T-helper 1 cell treated with Interleukin-12 subunit alpha and Interleukin-12 subunit beta and Interleukin-4 antibody, amounts not matched to agents 30 μg/mL and 1 μg/mL, for 36 hours (primary cell): ENCODE measurements at regions not wholly inside any gene's neighbourhood (a gene's known extent, or its start where the extent isn't known, plus 50 kb on each side); places are given as distances from the start of the nearest gene placed in this dataset.

Experiments used
- H3K27ac Mint-ChIP-seq: one replicate; pipeline ENCODE4 v1.8.0; 2021; ENCODE audit warnings: mild to moderate bottlenecking, mixed read lengths
- H3K27me3 Mint-ChIP-seq: one replicate; pipeline ENCODE4 v1.8.0; 2021; ENCODE audit warnings: low read depth, mixed read lengths
- H3K36me3 Mint-ChIP-seq: one replicate; pipeline ENCODE4 v1.8.0; 2021; ENCODE audit warnings: low read depth, mixed read lengths
- H3K4me1 Mint-ChIP-seq: one replicate; pipeline ENCODE4 v1.8.0; 2021; ENCODE audit warnings: low read depth, mixed read lengths
- H3K4me3 Mint-ChIP-seq: one replicate; pipeline ENCODE4 v1.8.0; 2021; ENCODE audit warnings: mild to moderate bottlenecking, moderate library complexity, mixed read lengths
- H3K9me3 Mint-ChIP-seq: one replicate; pipeline ENCODE4 v1.8.0; 2021; ENCODE audit warnings: mixed read lengths

- Mint-ChIP-seq H3K4me1 (no peaks in the 10 kb centered on the region), H3K27ac (no peak overlapping the region), H3K36me3 (no peaks in the 10 kb centered on the region), H3K9me3 (no peaks in the 10 kb centered on the region), H3K4me3 (no peak overlapping the region), H3K27me3 (peaks cover 4% of the 10 kb centered on the region)
Measured at GRCh38 chr3:43783987-43784639, 93.4 kb downstream of the ABHD5 start.

- Mint-ChIP-seq H3K4me1 (no peaks in the 10 kb centered on the region), H3K4me3 (no peak overlapping the region), H3K9me3 (no peaks in the 10 kb centered on the region), H3K36me3 (no peaks in the 10 kb centered on the region), H3K27me3 (peaks cover 4% of the 10 kb centered on the region), H3K27ac (no peak overlapping the region)
Measured at GRCh38 chr3:43784640-43785011, 93.9 kb downstream of the ABHD5 start.

GRCh38 chr3:43785551-43785950 is 94.8 kb downstream of the ABHD5 start:
- Mint-ChIP-seq H3K4me3 (no peak overlapping the region), H3K4me1 (no peaks in the 10 kb centered on the region), H3K27me3 (peaks cover 4% of the 10 kb centered on the region), H3K36me3 (no peaks in the 10 kb centered on the region), H3K27ac (no peak overlapping the region), H3K9me3 (no peaks in the 10 kb centered on the region)

- Mint-ChIP-seq H3K4me3 (no peak overlapping the region), H3K4me1 (no peaks in the 10 kb centered on the region)
Measured at GRCh38 chr3:43786102-43786501, 95.4 kb downstream of the ABHD5 start.

DNA sequence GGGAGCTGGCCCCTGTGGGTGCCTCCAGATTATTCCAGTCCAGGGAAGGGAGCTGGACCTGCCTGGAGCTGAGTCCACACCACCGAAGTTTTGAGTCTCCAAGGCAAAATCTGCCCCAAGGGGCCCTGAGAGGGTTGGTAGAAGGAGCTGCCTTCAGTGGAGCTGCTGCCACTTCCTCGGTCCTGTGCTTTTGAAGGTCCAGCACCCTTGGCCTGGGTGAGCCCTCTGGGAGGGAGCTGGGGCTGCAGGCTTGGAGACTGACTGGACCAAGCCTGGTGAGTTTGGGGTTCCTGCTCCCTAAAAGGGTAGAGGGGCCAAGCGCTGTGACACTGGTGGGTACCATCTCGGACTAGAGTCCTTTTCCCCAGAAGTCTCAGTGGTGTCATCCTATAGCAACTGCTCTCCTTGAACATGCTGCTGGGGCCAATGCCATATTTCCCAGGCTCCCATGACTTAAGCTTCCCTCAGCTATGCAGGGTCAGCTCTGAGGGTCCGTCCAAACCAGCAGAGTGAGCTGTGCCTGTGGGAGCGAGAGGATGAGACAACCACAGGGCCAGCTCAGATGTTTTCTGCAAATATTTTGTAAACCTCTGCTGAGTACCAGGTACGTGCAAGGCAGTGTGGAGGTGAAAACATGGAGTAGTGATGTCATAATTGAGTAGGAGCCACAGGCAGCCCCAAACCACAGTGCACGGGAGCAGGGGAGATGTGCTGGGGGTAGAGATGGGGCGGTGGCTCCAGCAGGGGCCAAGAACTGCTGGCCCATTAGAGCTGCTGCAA is 96.0 kb downstream of the ABHD5 start:
- no peaks in the 10 kb centered on the region for H3K9me3 Mint-ChIP-seq
- H3K36me3 Mint-ChIP-seq, result no peaks in the 10 kb centered on the region
- H3K4me1 Mint-ChIP-seq, result no peaks in the 10 kb centered on the region
- peaks cover 10% of the 10 kb centered on the region for H3K27me3 Mint-ChIP-seq
- no peak overlapping the region for H3K27ac Mint-ChIP-seq
- H3K4me3 Mint-ChIP-seq, result no peak overlapping the region

More at GRCh38 chr3:43786102-43786501, 95.4 kb downstream of the ABHD5 start:
- Mint-ChIP-seq H3K36me3 (no peaks in the 10 kb centered on the region), H3K9me3 (no peaks in the 10 kb centered on the region), H3K27ac (no peak overlapping the region), H3K27me3 (peaks cover 7% of the 10 kb centered on the region)

DNA sequence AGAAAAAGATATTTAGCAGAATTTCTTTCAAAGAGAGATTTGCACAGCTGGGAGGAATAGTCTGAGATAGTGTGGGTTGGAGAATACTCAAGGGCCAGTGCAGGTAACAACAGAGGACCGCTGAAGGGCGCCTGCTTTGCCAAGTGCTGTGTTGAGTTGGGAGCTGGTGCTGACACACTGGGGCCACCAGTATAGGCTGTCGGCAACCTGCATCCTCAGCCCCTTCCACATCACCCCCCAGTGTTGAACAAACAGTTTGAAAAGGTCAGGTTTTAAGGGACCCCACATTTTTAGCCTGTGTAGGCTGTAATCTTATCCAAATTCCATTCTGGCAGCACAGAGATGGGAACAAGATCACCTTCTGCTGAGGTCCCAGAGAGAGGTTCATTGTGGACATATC is 96.6 kb downstream of the ABHD5 start:
- H3K36me3 Mint-ChIP-seq, result no peaks in the 10 kb centered on the region
- H3K4me1 Mint-ChIP-seq, result no peaks in the 10 kb centered on the region
- H3K27me3 Mint-ChIP-seq, result peaks cover 10% of the 10 kb centered on the region
- no peak overlapping the region for H3K27ac Mint-ChIP-seq
- H3K9me3 Mint-ChIP-seq, result no peaks in the 10 kb centered on the region
- H3K4me3 Mint-ChIP-seq, result no peak overlapping the region

DNA sequence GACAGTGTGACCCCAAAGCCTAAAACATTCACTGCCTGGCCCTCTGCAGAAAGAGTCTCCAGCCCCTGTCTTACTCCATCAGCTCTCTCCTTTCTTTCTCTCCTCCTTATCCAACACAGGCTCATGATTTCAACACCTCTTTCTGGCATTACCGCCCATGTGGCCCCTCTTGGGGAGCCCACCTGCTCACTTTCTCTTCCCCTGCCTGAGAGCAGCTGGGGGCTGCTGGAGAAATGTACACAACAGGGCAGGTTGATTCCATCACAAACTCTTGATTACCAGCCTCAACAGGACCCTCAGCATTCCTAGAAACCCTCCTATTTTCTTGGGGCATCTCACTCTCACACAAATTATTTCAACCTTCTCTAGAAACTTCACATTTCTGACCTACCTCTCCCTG is 98.3 kb downstream of the ABHD5 start:
- Mint-ChIP-seq H3K36me3 (no peaks in the 10 kb centered on the region), H3K4me3 (no peak overlapping the region), H3K9me3 (no peaks in the 10 kb centered on the region), H3K27ac (no peak overlapping the region), H3K4me1 (no peaks in the 10 kb centered on the region), H3K27me3 (peaks cover 10% of the 10 kb centered on the region)

DNA sequence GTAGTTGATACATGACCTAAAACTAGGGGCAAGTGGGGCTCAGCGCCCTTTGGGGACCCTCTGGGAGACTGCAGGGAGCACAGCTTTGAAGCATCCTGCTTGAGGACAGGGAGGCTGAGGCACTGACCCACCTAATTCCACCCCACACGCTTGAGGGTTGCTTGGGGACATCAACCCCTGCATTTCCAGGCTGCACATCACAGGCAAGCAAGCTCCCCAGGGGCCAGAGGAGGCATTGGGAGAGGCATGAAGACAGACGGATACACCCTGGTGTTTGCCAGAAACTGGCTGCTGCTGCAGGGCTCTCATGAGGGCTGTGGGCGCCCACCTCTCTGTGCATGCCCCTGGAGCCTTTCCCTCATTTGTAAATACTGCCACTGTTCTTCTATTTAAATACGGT is 99.3 kb downstream of the ABHD5 start:
- H3K4me1 Mint-ChIP-seq, result no peaks in the 10 kb centered on the region
- H3K36me3 Mint-ChIP-seq, result no peaks in the 10 kb centered on the region
- H3K27me3 Mint-ChIP-seq, result peaks cover 10% of the 10 kb centered on the region
- H3K9me3 Mint-ChIP-seq, result no peaks in the 10 kb centered on the region
- no peak overlapping the region for H3K27ac Mint-ChIP-seq
- H3K4me3 Mint-ChIP-seq, result no peak overlapping the region

GRCh38 chr3:43790476-43790875 is 99.7 kb downstream of the ABHD5 start:
- no peak overlapping the region for H3K27ac Mint-ChIP-seq
- H3K9me3 Mint-ChIP-seq, result no peaks in the 10 kb centered on the region
- peaks cover 10% of the 10 kb centered on the region for H3K27me3 Mint-ChIP-seq
- H3K4me3 Mint-ChIP-seq, result no peak overlapping the region
- H3K4me1 Mint-ChIP-seq, result no peaks in the 10 kb centered on the region
- H3K36me3 Mint-ChIP-seq, result no peaks in the 10 kb centered on the region

GRCh38 chr3:43791246-43791645 is 100.5 kb downstream of the ABHD5 start:
- Mint-ChIP-seq H3K27me3 (peaks cover 10% of the 10 kb centered on the region), H3K4me1 (no peaks in the 10 kb centered on the region), H3K9me3 (no peaks in the 10 kb centered on the region), H3K4me3 (no peak overlapping the region), H3K36me3 (no peaks in the 10 kb centered on the region), H3K27ac (no peak overlapping the region)

- no peak overlapping the region for H3K4me3 Mint-ChIP-seq
- H3K9me3 Mint-ChIP-seq, result no peaks in the 10 kb centered on the region
- H3K36me3 Mint-ChIP-seq, result no peaks in the 10 kb centered on the region
- H3K27ac Mint-ChIP-seq, result no peak overlapping the region
- no peaks in the 10 kb centered on the region for H3K4me1 Mint-ChIP-seq
- peaks cover 6% of the 10 kb centered on the region for H3K27me3 Mint-ChIP-seq
Measured at GRCh38 chr3:43792904-43793303, 102.2 kb downstream of the ABHD5 start.

DNA sequence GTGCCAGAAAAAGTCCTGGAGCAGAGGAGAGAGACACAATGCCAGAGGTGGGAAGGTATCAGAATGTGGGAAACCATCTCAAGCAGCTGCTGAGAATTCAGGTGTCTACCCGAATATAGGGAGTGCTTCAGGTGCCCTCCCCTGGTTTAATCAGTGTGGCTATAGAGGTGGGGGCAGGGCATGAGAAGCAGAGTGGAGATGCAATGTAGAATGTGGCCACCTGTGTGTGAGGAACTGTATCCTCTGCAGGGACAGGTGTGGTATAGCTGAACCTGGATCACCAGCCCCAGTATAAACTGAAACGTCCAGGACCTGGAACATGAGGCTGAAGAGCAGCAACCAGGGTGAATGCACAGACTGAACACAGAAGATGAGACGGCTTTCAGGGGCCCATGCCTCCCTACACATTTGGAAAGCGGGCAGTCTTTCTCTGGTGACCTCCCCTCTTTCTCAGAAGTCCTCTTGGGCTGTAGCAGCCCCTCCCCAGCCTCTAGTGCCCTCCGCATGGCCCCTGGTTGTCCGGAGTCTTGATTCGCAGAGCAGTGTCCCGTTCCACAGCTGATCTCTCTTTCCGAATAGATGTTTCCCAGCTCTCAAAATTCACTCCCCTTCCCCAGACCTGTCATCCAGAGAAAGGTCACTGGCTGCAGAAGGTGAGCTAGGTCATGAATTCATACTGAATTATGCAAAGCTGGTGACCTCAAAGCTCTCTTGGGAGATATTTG is 103.1 kb downstream of the ABHD5 start:
- no peak overlapping the region for H3K27ac Mint-ChIP-seq
- H3K9me3 Mint-ChIP-seq, result no peaks in the 10 kb centered on the region
- H3K27me3 Mint-ChIP-seq, result peaks cover 6% of the 10 kb centered on the region

DNA sequence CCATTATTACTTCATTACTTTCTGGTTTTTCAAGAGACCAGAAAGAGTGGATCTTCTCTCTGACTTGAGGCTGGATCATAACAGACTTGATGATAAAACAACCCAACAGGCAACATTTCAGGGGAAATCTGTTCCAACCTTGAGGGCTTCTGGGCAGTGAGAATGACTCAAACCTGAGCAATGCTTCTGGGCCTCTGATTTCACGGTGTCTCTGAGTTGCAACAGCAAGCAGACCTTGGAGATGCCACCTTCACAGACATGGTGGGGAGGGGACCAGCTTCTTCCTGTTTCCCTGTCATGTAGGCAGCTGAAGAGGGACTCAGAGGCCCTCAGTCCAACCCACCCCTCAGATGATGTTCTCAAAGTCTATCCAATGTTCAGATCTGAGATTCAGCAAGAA is 104.0 kb downstream of the ABHD5 start:
- H3K27ac Mint-ChIP-seq, result no peak overlapping the region
- no peak overlapping the region for H3K4me3 Mint-ChIP-seq
- no peaks in the 10 kb centered on the region for H3K4me1 Mint-ChIP-seq
- H3K9me3 Mint-ChIP-seq, result no peaks in the 10 kb centered on the region
- H3K27me3 Mint-ChIP-seq, result peaks cover 6% of the 10 kb centered on the region
- no peaks in the 10 kb centered on the region for H3K36me3 Mint-ChIP-seq

More for the DNA sequence above, 103.1 kb downstream of the ABHD5 start:
- Mint-ChIP-seq H3K4me1 (no peaks in the 10 kb centered on the region), H3K36me3 (no peaks in the 10 kb centered on the region), H3K4me3 (no peak overlapping the region)

DNA sequence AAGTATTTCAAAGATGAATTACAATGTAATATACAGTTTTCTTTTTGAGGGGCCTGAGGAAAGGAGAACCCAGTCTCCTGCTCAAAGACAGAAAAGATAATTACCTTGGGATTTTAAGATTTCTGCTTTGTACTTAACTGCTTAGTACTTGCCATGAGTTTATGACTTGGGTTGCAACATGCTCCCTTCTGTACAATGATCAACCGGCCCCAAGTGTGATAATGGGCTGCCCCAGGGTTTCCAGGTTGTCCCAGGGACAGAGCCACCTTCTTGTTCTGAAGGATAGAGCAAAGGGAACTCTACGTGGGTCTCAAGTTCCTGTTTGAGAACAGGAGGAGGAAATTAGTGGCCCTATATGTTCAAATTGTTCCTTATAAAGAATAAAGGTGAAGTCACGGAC is 104.8 kb downstream of the ABHD5 start:
- H3K4me3 Mint-ChIP-seq, result no peak overlapping the region
- H3K9me3 Mint-ChIP-seq, result no peaks in the 10 kb centered on the region
- no peaks in the 10 kb centered on the region for H3K4me1 Mint-ChIP-seq
- no peaks in the 10 kb centered on the region for H3K36me3 Mint-ChIP-seq
- H3K27ac Mint-ChIP-seq, result no peak overlapping the region
- H3K27me3 Mint-ChIP-seq, result peaks cover 6% of the 10 kb centered on the region

DNA sequence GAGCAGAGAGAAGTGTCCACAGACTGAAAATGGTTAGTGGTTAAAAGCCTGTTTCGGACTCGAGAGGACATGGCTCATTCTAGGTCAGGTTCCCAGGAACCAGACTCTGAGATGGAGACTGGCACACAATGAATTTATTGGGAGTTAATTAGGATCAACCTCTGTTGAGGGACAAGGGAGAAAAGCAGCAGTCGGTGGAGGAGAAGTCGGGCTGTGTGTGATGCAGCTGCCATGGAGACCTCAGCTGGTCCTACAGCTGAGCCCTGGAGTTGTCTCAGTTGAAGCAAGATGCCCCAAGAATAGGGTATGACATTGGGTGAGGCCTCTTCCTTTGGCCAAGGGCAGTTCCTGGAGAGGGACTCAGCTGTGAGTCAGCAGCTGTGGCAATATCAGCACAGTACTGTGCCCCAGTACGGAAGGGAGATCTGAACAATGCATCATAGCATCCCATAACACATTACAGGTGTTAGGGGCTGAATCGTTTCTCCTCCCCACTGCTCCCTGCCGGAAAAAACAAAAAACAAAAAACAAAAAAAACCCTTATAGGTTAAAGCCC is 105.4 kb downstream of the ABHD5 start:
- H3K27me3 Mint-ChIP-seq, result peaks cover 3% of the 10 kb centered on the region
- H3K4me3 Mint-ChIP-seq, result no peak overlapping the region
- H3K4me1 Mint-ChIP-seq, result no peaks in the 10 kb centered on the region
- H3K36me3 Mint-ChIP-seq, result no peaks in the 10 kb centered on the region
- no peaks in the 10 kb centered on the region for H3K9me3 Mint-ChIP-seq
- no peak overlapping the region for H3K27ac Mint-ChIP-seq
